HG02610 (cell line): ENCODE measurements at regions not wholly inside any gene's neighbourhood (a gene's known extent, or its start where the extent isn't known, plus 50 kb on each side); places are given as distances from the start of the nearest gene placed in this dataset.
"Not testable (repeated sequence)": the region's sequence is repeated elsewhere in the genome, so short reads cannot be mapped to it uniquely, and the experiment has no call there.

ENCODE experiments used
- ATAC-seq: cut with Tn5 transposase; IDR thresholded peaks from one replicate; pipeline ENCODE4 v1.9.1; 2021; ENCODE audit warnings: mild to moderate bottlenecking, moderate library complexity; ENCODE audit not compliant: unreplicated experiment

DNA sequence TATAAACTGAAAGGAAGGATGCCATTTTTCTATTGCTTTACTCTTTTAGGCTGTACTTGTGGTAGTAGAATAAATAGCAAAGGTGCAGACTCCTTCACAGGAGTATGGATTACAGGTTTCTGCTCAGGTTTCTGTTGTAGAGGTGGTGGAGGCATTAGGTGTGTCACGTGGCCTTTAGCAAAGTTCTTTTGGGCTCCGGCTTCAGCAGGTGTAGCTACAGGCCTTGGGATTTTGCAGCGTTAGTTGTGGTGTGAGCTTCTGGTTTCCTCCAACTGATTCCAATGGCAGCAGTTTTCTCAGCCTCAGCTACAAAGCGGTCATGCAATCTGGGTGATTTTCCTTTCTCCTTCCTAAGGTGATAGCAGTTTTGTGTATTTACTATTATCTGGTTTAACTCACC lies 255.8 kb upstream of the GK2 start:
- ATAC-seq, result no peak

DNA sequence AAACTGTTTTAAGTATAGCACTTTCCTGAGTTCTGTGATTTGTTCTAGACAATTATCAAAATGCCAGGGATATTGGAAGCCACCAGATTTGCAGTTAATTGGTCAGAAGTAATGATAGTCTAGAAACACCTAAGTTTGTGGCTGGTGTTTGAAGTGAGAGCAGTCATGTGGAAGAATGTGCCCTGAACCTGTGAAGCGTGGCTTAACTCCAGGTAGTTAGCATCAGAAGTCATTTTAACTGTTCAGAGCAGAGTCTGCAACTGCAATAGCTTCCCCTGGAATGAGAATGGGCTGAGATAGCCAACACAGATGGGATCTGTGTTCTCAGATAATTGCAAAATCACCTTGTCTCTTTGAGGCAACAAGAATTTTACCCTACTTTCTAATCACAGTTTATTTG lies 255.1 kb upstream of the GK2 start:
- ATAC-seq, result peak; percentile 43

DNA sequence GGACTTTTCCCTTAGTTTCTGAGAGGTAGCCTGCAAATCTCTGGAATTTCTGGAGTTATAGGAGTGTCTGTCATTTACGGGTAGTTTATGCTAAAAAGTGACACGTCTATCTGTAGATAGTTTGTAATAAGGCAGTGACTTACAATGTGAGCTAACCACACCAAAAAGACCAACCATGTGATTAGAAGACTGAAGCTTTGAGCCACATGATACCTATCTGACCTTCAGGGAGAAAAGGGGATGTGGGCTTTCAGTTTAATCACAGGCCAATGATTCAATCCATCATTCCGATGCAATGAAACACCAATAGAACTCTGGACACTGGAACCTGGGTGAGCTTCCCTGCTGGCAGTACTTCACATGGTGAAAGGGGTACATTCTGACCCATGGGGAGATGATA lies 254.6 kb upstream of the GK2 start:
- no peak for ATAC-seq

DNA sequence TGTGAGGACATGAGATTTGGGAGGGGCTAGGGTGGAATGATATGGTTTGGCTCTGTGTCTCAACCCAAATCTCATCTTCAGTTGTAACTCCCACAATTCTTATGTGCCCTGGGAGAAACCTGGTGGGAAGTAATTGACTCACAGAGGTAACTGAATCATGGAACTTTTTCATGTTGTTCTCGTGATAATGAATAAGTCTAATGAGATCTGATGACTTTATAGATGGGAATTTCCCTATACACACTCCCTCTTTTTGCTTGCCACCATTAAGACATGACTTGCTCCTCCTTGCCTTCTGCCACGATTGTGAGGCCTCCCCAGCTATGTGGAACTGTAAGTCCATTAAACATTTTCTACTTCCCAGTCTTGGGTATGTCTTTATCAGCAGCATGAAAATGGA lies 253.2 kb upstream of the GK2 start:
- ATAC-seq, result no peak

DNA sequence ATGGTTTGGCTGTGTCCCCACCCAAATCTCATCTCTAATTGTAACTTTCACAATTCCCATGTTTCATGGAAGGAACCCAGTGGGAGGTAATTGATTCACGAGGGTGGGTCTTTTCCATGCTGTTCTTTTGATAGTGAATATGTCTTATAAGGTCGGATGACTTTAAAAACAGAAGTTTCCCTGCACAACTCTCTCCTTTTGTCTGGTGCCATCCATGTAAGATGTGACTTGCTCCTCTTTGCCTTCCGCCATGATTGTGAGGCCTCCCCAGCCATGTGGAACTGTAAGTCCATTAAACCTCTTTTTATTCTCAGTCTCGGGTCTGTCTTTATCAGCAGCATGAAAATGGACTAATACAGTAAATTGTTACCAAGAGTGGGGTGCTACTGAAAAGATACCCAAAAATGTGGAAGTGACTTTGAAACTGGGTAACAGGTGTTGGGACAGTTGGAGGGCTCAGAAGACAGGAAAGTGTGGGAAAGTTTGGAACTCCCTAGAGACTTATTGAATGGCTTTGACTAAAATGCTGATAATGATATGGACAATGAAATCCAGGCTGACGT lies 251.4 kb upstream of the GK2 start:
- not testable (repeated sequence) for ATAC-seq

DNA sequence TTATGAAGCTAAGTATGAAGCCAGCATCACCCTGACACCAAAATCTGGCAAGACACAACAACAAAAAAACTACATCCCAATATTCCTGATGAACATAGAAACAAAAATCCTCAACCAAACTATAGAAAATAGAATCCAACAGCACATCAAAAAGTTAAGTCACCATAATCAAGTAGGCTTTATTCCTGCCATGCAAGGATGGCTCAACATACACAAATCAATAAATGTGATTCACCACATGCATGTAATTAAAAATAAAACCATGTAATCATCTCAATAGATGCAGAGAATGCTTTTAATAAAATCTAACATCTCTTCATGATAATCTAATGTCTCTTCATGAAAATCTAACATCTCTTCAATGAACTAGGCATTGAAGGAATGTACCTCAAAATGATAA lies 249.4 kb upstream of the GK2 start:
- ATAC-seq, result no peak

DNA sequence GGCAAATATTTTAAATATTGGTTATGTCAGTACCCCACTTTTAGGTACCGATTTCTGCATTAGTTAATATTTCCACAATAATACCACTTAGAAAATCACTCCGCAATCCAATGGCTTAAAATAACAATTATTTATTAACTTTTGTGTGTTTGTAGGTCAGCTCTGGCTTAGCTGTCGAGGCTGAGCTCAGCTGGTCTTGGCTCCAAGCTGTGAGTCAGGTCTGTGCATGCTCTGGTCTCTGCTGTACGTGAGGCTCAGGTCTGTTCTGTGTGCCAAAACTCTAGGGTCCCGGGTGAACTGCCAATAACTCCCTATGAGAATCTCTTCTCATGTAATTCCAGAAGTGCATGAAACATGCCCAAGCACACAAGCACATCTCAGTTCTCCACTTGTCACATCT lies 245.8 kb upstream of the GK2 start:
- ATAC-seq, result no peak

DNA sequence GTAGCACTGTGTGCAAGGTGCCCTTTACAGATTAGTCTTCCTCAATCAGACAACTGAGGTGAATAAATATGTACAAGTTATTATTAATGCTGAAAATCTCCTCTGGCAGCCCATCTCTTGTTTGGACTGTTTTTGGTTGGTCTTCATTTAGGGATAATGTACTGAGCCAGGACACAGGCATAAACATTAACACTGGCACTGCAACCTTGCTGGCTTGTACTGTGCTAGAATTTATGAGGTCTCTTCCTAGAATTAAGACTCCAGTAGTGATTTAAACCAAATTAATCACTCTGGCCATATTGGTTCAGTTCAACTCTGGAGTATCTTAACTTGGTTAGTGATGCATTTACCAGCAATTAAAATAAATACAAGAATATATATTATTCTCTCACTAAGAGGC lies 244.7 kb upstream of the GK2 start:
- no peak for ATAC-seq

DNA sequence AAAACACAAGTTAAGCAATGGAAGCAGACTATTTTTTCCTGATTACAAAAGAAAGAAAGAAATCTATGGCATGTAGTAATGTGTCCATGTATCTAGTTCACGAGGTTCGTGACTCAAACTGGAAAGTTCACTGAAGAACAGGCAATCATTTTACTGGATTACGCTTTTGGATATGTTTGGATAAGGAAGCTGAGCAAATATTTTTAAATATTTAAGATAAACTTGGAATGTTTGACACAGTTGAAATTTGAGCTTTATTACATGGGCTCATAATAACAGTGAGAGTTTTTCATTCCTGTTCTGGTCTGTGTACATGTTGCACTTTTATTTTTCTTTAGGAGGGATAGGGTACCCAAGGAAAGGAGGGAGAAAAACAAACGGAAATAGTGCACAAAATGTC lies 244.2 kb upstream of the GK2 start:
- ATAC-seq, result no peak

DNA sequence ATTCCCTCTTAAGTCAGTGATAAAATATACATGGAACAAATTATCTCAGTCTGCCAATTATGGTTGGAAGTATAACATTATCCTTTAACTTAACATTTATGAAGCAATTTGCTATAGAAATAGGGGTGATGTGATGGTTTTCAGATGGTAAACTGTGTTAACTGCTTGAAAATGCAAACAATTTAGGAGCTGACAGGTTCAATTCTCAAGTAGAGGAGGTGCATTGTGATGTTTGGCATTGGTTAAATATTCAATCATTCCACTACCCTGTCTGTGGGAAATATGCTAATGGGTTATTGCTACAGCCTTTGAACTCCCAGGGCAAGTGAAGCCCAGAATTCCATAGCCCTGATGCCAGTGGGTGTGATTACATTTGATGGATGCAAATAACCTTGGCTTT lies 243.4 kb upstream of the GK2 start:
- no peak for ATAC-seq

DNA sequence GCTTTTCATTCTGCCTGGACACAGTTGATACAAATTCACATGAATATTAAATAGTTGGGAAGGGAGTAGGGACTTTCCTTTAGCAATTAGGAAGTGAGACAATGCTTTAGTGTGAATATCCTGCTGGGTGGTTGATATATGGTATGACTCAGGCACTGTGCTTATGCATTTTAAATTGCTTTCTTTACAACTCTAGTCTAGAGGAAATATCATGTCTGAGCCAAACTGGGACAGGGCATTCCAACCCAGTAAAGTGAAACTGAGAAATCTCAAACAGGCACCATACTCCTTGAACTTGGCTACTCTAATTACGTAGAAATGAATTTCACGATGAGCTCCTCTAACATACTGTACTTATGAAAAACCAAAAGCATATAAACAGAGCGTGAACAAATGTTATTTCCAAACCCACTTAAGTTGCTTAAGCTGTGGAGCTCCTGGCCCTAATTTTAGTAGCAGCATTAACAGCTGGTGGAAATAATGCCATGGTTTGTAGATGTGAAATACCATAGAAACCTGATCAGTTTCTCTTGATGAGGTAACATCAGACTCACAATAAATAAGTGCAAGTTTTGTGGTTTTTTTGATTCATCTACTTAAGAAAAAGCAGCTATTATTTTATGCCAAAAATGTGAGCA lies 242.9 kb upstream of the GK2 start:
- ATAC-seq, result no peak

DNA sequence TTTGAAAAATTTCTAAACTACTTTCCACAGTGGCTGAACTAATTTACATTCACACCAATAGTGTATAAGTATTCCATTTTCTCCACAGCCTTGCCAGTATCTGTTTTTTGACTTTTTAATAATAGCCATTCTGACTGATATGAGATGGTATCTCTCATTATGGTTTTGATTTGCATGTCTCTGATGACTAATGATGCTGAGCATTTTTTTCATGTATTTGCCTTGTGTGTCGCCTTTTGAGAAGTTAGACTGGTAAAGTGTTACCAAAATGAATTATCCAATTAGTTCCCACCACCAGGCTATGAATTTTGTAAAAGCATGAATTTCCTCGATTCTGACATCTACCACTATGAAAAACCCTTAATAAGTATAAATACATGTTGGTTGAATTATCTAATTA lies 242.2 kb upstream of the GK2 start:
- no peak for ATAC-seq

DNA sequence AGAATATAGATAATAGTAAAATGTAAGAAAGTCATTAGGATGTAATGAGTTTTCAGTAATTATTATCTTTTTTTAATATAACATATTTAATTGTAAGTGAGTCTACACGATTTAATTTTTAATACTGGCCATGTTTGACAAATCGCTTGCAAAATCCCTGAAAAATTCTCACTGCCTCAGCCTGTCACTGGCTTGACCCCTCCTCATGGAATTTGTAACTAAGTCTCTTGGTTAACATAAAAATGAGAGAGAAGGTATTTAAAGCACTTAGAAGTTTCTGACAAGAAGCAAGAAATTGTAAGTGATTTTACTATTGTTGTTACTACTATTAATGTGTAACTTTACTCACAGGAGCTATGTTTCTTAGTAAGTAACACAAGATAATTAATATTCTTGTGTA lies 237.9 kb upstream of the GK2 start:
- no peak for ATAC-seq

DNA sequence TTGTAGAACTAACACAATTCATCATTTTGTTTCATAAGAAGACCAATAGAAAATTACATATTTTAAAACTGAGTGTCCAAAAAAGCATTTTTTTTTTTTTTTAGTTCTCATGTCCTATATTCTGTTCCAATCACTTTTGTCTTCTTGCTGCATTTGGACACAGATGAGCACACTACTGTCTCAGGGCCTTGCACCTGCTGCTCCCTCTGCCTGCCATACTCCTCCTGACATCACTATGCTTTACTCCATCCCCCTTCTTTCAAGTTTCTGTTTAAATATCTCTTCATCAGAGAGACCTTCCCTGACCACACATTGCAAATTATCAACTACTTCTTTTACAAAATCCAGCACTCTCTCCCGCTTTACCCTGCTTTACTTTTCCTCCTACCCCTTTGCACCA lies 230.7 kb upstream of the GK2 start:
- ATAC-seq, result no peak

DNA sequence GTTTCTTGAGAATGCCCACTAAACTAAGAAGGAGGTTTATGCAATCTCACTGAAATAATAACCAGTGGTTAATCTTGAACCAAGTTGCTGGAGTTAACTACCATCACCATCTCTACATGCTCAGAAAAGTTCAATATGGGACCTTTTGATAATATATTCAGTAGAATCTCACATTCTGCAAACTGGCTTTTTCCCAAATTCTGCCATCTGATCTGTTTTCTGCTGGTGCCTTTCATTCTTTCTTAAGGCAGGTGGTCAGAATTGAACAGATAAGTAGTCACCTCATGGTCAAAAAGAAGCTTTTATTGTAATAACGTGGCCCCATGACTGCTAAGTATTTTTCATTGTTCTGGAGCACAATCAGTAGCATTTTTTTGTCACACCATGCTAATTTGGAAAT lies 229.0 kb upstream of the GK2 start:
- ATAC-seq, result no peak

DNA sequence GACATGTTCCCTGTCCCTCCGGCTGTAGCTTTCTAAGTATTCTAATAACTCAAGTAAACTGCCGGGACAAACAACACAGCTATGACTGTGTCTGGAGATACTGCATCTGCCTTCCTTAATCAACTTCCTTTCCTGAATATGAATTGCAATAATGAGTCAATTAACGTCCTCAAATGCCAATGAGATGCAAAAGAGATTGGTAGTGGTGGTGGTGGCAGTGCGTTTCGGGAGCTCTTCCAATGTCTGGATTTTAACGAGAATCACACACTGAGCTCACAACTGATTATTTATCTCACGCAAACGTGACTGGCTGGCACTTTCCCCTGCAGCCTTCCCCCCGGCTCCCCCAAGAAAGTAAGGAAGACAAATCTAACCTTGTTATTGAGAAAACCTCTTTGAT lies 226.1 kb upstream of the GK2 start:
- no peak for ATAC-seq

DNA sequence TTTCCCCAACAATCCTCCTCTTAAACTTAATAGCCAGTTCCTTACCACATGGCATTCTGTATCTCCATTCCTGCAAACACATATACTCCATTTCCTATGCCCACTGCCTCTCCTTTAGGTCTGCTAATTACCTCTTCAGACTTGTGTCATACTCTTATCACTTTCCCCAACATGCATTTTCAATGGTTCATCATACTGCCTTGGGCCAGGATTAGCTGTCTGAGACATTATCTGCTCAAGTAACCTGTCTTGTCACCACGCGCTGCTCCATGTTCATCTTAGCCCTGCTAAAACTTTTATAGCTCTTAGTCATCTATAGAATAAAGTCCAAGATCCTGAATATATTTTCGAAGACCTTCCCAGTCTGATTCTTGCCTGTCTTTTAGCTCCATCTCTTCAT lies 224.1 kb upstream of the GK2 start:
- ATAC-seq, result no peak

DNA sequence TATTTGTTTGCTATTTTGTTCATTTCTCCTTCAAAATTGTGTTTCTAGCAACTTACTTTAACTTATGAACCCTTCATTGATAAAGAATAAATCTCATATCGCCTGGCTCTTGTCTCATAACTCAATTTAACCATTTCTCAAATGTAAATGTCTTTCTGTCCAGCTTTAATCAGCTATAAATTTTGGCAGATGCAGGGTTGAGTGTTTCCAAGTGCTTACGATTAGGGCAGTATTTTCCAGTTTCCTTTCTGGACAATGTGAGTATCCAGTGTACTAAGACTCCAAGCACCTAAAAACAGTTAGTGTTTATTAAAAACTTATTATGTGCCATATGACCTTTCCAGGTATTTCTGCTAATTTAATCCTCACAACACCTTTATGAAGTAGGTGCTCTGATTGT lies 218.6 kb upstream of the GK2 start:
- no peak for ATAC-seq

DNA sequence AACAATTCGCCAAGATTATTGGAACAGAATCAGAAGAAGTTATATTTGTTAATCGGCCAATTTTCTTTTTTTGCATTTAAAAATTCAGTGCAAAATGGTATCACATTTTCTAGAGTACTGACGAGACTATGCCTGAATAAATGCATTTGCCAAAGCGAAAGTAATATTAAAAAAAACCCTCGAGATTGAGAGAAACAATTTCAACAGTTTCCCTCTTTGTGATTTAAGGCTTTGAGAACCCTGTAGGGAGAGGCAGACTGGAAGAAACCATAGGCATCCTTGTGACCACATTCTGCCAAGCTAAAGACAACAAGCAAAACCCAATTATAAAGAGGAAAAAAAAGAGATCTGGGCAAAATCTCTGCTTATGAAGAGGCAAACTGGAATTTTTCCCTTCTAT lies 218.1 kb upstream of the GK2 start:
- no peak for ATAC-seq

DNA sequence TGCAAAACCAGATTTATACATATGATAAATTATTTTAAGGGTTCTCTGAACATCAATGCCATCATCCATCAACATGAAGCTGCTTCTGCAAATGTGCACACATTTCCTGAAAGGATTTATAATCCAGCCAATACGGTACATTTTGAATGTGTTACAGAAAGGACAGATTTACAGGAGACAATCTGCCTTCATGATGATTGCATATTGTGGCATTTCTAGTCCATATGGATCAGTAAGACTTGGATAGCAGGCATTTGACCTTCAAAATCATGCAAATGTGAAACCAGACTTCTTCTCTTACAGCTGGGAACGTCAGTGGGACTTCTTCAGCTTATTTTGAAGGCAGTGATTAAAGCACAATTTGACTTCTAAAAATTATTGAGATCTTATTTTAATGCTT lies 217.3 kb upstream of the GK2 start:
- no peak for ATAC-seq

DNA sequence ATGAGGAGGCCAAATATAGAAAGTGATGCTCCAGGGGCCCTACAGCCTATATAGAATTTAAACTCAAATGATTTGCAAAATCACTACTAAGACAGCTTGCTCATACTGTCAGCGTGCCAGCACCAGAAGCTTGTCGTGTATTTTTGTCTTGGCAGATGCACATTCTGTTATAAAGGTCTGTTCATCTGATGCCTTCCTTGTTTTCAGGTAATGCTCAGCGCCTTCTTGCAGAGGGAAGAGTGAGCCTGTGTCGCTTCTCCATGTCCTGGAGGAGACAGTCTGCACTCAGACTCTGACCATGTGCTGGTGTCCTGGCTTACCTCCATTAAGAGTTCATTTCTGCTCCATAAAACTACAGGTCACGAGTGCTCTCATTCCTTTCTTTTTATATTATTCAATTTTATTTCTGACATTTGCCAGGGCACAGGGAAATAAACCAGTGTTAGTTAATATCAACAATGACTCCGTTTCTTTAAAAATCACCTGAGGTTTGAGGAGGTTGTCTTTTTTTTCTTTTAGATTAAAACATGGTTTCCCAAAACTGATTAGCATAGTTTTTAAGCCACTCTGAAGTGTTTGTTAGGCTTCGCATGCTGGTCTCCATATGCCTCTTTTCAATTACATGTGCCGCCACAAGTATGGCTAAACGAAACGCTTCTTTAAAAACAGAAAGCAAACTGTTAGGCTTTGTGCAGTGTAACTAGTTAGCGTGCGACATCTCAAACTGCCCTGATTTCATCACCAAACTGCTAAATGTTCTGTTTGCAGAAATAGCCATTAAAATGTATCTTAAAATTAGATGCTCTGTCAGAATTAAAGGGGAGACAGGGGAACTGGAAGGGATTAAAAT lies 215.2 kb upstream of the GK2 start:
- no peak for ATAC-seq

DNA sequence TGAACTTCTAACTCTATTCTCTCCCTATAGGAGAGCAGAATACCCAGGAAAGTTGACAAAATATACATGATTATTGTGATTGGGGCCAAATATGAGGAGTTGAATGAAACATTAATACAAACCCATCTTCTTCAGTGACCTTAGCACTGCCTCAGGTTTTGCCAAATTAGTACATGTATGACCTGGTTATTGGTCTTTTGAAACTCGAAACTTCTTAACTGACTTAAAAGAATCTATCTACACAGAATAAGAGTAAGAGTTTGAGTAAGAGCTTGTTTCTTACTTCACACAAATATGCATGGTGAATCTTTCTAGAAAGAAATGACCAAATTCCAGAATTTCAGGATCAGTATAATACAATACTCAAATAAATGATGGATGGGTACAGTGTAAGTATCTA lies 213.0 kb upstream of the GK2 start:
- ATAC-seq, result peak; percentile 70
